ENCODE measurements at regions not wholly inside any gene's neighbourhood (a gene's known extent, or its start where the extent isn't known, plus 50 kb on each side); places are given as distances from the start of the nearest gene placed in this dataset.

DNA sequence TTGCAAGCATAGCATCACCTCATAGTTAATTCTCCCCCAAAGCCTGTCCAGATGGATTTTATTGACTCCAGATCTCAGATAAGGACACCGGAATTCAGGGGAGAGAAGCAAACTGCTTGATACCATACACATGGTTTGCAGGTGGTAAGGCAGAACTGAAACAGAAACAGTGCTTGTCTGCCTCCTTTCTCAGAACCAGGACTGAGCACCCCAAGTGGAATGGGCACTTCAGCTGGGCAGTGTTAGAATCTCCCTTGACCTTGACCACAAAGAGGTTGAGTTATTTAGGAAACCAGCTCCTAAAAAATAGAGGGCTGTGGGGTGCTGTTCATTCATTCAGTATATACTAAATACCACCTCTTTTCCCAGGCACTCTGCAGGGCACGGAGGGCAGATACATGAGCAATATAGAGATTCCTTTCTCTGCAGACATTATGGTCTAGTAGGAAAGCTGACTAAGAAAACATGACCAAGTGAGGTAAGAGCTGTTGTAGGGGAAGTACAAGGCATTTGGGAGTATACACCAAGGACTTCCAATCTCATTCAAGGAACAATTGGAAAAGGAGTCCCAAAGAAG, 185.2 kb downstream of the C1orf94 start:
- TF ChIP-seq, protein P1, sequence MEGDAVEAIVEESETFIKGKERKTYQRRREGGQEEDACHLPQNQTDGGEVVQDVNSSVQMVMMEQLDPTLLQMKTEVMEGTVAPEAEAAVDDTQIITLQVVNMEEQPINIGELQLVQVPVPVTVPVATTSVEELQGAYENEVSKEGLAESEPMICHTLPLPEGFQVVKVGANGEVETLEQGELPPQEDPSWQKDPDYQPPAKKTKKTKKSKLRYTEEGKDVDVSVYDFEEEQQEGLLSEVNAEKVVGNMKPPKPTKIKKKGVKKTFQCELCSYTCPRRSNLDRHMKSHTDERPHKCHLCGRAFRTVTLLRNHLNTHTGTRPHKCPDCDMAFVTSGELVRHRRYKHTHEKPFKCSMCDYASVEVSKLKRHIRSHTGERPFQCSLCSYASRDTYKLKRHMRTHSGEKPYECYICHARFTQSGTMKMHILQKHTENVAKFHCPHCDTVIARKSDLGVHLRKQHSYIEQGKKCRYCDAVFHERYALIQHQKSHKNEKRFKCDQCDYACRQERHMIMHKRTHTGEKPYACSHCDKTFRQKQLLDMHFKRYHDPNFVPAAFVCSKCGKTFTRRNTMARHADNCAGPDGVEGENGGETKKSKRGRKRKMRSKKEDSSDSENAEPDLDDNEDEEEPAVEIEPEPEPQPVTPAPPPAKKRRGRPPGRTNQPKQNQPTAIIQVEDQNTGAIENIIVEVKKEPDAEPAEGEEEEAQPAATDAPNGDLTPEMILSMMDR (conservative IDR thresholded peaks at IDR 0.05), result no peak
- no peak overlapping the region for H3K27ac ChIP-seq

DNA sequence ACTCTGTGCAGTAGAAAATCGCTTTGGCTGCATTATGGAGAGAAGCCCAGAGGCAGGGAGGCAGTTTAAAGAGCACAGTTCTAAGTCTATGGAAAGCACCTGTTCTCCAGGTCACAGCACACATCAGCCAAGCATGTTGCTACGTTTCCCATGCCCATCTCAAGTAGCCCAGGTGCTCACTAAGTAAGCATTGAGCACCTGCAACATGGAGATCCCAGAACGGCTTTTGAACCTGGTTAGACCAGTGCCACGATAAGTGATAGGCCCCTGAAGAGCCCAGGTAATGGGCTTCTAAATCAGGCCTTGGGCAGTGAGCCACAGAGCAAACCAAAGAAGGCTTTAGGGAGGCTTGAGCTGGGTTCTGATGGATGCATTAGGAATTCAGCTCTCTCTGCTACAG, 186.2 kb downstream of the C1orf94 start:
- TF ChIP-seq, protein P1 (conservative IDR thresholded peaks at IDR 0.05), result no peak
- no peak overlapping the region for H3K27ac ChIP-seq

DNA sequence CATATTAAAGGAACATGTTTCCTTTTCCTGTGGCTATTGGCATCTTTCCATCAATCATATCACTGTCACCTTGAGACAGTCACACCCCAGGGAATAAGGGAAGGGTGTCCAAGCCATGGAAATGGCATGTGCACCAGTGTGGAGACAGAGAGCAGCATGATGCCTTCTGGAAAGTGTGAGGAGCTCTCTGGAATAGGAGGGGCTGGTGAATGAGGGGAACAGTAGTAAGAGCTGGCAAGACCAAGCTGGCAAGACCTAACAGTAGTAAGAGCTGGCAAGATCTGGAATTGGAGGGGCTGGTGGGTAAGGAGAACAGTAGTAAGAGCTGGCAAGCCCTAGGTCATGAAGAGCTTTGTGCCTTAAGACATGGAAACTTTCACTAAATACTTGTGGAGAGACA, 186.7 kb downstream of the C1orf94 start:
- no peak overlapping the region for H3K27ac ChIP-seq
- TF ChIP-seq, protein P1 (conservative IDR thresholded peaks at IDR 0.05), result no peak

DNA sequence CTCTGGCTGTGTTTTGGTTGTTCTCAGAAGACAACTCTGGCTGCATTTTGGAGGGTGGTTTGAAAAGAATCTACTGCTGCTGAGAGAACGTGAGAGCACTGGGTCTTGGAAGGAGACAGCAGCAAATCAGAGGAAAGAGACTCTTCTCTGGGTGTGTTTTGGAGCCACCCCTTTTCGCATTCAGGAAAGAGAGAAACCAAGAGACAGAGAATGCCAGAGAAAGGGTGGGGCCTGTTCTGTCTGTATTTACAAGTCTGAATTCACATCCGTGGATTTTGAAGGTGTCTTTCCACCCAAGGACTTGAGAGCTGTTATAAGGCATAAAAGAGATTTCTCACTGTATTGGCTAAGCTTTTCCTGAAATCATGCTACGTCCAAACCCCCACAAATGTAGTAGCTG, 187.2 kb downstream of the C1orf94 start:
- H3K27ac ChIP-seq, result no peak overlapping the region
- TF ChIP-seq, protein P1 (conservative IDR thresholded peaks at IDR 0.05), result no peak

DNA sequence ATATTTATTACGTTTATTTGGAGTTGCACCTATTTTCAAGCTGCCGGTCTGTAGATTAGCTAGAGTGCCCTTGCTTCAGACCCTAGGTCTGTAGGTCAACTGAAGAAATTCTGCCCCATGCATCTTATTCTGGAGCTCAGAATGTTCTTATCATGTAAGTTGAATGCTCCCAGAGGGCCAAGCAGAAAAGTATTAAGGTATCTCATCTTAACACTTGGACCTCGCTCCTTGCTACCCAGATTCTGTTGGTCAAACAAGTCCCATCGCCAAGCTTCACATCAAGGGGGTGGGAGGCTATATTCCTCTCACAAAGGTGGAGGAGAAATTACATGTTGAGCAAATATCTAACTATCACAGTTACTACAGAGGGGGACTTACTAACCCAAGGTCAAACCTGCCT, 187.7 kb downstream of the C1orf94 start:
- TF ChIP-seq, protein P1 (conservative IDR thresholded peaks at IDR 0.05), result no peak
- H3K27ac ChIP-seq, result no peak overlapping the region

DNA sequence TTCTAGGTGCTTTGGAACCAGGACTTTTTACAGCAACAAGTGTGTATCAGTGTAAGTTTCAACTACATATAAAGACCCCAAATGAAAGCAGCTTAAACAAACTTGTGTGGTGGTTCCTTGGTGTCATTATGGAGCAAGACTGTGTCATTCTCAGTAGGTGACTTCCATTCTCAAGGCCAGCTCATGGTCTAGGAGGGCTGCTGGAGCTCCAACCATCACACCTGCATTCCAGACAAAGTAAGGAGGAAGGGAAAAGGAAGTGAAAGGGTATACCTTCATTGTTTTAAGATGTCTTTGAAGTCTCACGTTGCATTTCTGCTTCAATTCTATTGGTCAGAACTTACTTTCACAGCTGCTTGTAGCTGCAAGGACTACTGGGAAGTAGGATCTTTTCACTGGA, 188.6 kb downstream of the C1orf94 start:
- H3K27ac ChIP-seq, result no peak overlapping the region
- TF ChIP-seq, protein P1 (conservative IDR thresholded peaks at IDR 0.05), result no peak

DNA sequence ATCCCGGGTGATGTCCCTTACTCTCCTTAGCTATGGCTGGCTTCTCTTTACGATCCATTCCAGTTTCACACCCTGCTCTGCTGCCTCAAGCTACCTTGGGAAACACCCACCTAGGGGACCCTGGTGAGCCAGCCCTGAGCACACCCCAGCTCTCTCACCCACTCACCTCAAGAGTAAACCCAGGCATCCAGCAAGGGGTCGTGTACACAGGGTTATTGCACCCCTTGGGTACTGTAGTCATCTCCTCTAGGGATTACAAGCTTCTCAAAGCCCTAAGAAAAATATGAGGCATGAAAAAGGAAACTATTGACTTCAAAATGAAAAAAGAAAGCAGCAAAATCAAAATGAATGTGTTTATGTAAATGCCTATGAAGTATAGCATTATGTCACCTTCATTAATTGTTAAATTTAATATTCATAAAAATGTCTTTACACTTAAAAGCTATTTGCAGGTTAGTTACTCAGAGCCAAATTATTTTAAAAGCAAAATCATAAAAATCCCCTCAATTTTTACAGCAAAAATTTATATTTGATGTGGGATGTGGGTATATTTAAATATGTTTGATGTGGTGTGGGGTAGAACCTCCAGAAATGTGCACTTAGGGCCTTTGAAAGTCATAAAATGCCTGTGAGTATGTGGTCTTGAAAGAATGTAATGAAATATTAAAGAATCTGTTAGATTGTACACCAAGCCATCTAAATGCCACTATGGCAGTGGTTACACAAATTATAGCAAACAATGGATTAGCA, 190.3 kb downstream of the C1orf94 start:
- TF ChIP-seq, protein P1 (conservative IDR thresholded peaks at IDR 0.05), result no peak

More for the DNA sequence above, 190.3 kb downstream of the C1orf94 start:
- no peak overlapping the region for H3K27ac ChIP-seq

All from VCaP (cell line).